SK-N-DZ (cell line): ENCODE measurements at regions not wholly inside any gene's neighbourhood (a gene's known extent, or its start where the extent isn't known, plus 50 kb on each side); places are given as distances from the start of the nearest gene placed in this dataset.

Experiments used
- DNase-seq: peaks from one replicate; pipeline ENCODE4 v3.0.0-alpha.2; 2015; ENCODE audit warnings: low spot score

DNA sequence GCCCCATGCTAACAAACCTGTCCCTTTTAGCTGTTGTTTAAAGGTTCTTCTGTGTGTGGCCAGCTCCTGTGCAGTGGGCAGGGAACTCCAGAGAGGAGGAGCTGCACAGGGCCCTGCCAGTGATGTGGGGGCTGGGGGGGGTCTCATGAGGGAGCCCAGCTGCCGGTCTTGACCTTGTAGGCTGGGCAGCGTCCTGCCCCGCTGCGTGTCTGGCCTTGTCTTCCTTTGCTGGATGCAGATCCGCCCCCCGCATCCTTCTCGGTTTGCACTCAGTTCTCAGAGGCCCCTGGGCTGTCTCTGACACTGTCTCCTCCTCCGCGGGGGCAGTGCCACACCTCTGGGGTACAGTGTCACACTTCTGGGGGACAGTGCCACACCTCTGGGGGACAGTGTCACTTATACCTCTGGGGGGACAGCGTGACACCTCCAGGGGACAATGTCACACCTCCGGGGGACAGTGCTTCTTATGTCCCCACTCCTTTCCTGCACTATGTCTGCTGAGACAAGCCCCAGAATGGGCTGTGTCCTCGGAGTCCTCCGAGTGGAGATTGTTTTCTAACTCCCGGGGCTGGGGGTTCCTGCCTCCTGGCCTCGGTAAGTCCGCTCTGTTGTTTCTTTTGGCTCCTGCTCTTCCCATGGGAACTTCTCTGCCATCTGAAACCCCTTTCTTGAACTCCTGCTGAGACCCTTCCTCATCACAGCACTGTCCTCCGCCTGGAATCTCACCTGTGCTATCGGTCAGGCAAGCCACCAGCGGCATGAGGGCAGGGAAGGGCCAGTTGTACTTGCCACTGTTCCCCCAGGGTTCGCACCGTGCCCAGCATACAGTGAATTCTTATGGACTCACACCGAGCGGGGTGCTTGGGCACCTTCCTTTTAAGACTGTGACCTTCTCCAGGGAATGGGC is 788.3 kb downstream of the TBC1D22A start:
- DNase-seq: no peak

DNA sequence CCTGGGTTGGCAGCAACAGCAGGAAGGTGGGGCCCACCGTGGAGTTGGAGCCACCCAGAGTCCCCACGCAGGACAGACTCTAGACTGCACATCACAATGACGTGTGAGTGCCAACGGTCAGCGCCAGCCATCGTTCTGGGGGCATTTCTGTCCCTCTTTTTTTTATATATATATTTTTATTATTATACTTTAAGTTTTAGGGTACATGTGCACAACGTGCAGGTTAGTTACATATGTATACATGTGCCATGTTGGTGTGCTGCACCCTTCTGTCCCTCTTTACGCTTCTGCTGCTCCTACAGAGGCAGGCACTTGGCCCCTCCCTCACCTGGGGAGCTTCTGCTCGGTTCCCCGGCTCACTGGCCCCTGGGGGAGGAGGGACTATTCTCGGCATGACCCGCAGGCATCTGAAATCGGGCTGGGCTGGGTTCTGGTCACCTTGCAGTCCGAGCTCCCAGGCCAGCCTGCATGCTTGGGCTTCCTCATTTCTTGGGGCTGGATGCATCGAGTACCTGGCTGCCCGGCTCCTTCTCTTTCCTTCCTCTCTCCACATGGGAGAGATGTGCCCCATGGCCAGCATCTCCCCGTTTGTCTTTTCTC is 787.4 kb downstream of the TBC1D22A start:
- no peak for DNase-seq

DNA sequence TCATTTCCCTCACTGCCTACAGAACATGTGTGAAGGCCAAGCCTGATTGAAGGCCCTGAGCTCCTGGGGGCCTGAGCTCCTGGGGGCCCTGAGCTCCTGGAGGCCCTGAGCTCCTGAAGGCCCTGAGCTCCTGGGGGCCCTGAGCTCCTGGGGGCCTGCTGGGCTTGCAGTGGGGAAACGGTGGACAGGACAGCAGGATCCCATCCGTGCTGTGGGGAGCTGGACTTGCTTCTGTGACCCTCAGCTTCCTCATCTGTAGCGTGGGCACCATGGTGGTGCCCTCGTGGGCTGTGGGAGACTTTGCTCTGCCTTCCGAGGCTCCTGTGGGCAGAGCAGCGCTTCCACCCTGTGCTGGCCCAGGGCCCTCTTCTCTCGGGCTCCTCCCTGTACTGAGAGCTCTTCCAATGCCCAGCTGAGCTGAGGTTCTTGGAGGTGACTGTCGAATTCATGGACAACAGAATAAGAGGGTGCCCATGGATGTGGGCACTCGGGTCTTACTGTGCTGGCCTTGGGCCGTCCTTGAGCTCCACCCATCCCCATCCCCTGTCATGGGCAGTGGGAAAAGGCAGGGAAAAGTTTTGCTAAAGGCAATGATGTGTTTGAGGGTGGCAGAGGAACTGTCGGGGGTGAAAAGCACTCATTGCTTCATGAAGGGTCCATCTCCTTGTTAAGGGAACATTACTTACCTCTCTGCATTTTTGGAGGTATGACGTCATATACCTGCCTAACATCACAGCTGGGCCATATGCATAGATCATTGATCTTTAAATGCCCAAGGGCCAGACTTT is 786.7 kb downstream of the TBC1D22A start:
- DNase-seq: no peak

DNA sequence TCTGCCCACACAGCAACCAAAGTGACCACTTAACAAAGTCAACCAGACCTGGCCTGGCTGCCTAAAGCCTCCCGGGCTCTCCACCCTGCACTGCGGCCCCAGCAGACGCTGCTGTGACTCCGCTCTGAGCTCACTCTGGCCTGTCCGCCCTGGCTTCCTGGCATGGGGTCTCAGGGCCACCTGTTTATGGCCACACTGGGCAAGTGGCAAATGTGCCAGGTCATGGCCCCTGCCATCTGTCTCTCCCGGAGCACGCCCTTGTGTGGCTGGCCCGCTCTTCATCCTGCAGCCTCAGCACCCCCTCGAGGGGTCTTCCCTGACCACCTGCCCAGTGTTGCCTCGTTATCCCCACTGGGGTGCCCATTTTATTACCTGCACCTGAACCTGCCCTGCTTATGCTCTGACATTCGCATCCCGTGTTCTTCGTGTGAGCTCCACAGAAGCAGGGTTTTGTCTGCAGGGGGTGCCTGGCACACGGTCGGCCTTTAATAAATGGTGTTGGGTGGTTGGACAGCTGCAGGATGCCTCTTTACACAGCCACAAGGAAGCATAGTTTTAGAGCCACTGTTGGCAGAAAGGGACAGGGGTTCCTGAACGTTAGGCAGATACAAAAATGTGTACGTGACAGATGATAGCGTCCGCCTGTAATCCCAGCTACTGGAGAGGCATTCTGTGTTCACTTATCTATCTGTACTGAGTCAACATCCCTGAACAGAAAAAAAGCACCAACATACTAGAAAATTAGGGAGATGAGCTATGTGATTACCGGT is 785.6 kb downstream of the TBC1D22A start:
- DNase-seq: no peak

DNA sequence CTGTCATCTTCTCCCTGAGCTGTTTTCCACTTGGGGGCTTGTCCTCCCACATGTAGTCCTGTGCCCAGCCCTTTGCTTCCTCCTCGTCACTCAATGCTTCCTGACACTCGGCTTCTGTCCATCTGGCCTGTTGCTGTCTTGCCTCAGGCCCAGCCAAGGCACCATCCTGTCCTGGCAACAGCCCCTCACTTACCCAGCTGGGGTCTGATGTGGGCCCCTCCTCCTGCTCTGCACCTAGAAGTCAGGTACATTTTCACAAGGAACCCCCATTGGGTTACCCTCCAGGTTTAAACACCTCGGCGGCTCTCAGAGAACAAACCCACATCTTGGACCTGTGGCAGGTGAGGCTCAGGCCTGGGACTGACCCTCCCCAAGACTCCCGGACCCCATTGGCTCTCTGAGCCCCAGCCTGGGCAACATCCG is 784.8 kb downstream of the TBC1D22A start:
- no peak for DNase-seq

DNA sequence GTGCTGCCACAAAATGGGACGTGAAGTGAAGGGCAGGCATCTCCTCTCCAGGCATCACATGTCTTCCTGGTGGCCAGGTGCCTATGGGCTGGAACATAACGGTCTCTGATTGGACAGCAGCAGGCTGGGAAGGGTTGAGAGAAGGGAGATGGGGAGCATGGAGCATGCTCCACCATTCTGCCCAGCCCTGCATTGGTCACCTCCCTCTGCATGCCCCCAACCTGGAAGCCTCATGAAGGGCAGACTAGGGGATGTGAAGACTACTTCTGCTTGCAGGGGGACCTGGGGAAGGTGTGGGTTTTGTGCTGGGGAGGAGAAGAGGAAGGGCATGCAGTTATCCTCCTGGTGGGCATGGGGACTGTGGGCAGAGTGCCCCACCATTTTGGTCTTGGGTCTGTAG is 782.2 kb downstream of the TBC1D22A start:
- DNase-seq: no peak

DNA sequence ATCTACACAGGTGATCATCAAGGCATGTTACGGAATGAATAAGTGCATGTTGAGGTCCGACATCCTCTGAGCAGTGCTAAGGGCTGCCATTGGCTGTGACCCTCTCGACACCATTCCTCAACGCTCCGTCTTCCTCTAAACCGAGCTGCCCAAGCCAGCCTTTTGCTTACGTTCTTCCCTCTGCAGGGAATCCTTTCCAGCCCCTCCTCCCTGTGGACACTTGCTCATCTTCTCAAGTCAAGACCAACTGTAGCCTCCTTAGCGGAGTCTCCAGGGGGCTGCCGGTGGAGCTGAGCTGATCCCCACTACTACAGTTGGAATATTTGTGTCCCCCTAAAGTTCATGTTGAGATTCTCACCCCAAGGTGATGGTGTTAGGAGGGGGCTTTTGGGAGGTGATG is 781.0 kb downstream of the TBC1D22A start:
- DNase-seq: no peak

DNA sequence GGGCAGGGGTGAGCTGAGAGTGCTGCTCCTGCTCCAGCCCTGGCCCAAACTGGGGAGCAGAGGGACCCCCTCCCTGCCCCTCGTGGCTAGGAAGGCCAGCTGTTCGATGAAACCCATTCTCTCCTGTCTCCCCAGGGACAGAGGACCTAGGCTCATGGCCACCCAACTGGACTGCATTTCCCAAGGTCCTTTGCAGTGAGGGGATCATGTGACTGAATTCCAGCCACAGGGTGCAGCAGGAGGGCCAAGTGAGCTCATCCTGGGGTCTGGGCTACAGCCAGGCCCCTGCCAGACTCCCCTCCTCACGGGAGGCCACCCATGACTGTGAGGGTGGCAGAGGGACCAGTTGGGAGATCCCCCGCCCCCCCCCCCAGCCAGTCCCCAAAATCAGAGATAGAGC is 777.6 kb downstream of the TBC1D22A start:
- DNase-seq: no peak

DNA sequence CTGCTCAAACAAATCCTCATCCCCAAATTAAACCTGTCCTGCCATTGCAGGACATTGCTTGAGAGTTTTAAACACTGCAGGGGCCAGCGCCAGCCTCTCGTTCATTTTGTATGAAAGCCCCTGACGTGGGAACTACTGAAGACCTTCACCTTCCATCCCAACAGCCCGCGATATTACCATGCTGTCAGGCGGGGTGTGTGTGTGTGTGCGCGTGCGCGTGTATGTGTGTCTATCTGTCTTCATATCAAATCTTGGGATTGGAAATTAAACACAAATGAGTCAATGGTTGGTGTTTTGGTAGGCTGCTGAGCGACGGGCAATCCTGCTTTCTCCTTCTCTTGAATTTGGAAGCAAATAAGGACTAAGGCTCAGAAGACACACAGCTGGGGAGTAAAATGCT is 776.9 kb downstream of the TBC1D22A start:
- no peak for DNase-seq

DNA sequence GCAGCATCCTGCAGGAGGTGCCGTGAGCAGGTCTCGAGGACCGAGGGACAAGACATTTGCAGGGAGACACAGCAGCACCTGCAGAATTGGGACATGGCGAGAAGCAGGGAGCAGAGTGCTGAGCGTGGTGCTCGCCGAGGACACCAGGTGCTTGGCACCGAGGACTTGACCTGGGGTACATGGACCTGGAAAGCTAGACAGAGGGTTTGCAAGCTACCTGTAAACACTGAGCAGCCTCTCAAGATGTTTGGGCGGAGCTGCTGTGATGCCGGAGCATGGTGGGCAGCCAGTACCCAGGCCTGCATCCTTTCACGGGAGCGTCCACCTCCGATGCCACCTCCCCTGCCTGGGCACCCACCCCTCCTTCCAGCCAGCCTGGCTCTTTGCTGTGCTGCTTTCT is 773.2 kb downstream of the TBC1D22A start:
- DNase-seq: no peak

DNA sequence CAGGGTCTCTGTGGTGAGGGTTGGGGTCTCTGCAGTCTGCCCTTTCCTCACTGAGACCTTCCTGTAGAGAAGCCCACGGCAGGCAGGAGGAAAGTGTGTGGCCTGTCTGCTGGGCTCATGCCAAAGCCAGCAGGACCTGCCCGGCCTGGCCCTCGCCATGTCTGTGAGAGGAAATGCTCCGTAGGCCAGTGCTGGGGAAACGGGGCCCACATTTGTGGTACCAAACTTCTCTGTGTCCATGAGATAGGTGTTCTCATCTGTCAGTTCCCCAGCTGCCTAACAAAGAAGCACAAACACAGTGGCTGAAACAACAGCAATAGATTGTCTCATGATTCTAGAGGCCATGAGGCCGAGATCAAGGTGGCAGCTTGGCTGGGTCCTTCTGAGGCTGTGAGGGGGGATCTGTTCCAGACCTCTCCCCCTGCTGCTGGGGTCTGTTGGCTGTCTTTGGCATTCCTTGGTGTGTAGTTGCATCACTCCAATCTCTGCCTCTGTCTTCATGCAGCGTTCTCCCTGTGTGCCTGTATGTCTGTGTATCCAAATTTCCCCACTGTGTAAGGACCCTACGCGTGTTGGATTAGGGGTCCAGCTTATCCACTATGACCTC is 772.5 kb downstream of the TBC1D22A start:
- DNase-seq: no peak

DNA sequence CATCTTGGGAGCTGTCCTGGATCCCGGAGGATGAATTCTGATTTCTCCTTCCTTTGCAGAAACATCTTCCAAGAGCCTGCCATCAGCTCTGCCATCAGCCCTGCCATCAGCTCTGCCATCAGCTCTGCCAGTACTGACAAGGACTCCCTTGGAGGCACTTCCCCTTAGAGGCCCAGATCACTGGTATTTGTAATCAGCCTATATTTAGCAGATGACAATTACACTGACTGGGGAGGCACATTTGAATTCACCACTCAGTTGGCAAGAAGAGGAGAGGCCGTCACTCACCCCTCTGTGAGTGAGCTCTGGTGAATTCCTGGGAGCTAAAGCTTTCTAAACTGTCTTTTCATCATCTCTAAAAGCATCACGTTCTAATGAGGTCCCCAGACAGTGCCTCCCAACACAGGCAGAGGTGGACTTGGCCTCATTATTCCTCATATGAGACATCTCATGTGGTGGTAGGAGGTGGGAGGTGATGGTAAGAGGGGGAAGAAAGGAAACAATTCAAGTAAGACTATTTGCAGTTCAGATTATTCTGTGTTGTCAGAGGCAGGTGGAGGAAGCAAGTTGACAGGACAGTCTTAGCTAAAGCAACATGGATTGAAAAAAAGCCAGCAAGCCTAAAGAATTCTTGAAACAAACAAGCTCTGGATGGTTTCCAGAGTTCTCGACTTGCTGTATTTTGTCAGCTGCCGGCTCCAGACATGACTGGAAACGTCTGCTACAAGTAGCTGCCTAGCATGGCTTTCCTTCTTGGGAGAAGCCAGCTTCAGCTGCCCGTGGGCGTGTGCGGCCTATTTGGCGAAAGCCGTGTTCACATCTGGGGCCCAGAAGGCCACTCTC is 771.7 kb downstream of the TBC1D22A start:
- DNase-seq: no peak

DNA sequence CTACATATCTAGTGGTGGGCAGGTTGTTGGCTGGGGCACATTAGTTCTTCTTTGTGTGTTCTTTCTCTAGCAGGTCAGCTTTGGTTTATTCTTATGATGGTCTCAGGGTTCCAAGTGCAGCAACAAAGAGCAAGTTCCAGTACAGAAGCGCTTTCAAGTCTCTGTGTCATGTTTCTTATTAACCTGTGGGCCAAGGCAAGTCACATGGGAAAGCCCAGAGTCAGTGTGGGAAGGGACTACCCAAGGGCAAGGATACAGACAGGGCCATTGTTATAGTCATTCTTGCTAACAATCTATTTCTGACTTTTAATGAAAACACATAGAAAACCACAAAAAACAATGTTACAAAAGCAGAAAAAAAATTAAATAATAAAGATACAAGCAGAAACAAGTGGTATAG is 754.6 kb downstream of the TBC1D22A start:
- no peak for DNase-seq

DNA sequence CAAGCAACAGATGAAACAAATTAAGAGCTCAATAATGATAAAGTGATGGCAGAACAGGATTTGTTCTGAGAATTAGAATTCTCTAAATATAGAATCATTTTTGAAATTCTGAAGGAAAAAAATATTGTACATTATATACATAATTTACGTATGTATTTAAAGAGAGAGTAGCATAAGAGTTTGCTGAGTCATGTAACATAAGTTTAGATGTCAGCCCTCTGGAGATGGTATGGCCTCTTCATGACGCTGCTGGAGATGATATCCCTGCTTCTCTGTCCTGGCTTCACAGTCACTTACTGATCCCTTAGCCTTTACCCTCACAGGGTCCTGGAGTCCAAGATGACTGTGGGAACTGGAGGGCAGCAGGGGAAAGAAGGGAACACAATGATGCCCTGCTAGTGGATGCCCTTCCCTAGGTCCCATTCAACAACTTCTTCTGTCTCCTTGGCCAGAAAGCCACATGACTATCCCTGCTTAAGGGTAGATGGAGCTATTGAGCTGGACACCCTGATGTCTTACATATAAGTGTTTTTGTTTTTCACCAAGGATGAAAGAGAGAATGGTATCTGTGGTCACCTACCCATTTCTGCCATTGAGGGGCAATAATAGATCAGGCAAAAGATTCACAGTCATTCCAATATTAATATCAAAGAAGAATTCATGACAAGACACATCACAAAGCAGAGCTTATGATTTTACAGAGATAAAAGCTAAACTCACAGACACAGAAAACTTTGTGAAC is 753.1 kb downstream of the TBC1D22A start:
- no peak for DNase-seq

DNA sequence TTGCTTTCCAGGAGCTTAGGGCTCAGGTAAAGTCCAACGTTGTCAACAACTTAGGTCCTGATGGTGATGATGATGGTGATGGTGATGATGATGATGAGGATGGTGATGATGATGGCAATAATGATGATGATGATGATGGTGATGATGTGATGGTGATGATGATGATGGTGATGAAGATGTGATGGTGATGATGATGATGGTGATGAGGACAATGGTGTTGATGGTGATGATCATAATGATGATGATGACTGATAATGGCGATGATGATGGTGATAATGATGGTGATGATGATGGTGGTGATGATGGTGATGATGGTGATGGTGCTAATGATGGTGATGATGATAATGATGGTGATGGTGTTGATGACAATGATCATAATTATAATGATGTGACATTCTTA is 750.2 kb downstream of the TBC1D22A start:
- DNase-seq: no peak

DNA sequence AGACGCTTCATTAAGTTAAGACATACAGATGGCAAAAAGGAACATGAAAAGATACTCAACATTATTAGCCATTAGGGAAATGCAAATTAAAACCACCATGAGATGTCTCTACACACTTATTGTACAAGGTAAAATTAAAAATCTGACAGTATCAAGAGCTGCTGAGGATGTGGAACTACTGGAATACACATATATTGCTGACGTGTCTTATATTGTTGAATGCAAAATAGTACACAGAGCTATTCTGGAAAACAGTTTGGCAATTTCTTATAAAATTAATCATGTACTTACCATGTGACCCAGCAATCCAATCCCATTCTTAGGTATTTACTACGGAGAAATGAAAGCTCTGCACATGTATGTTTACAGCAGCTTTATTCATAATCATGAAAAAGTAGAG is 742.5 kb downstream of the TBC1D22A start:
- no peak for DNase-seq

DNA sequence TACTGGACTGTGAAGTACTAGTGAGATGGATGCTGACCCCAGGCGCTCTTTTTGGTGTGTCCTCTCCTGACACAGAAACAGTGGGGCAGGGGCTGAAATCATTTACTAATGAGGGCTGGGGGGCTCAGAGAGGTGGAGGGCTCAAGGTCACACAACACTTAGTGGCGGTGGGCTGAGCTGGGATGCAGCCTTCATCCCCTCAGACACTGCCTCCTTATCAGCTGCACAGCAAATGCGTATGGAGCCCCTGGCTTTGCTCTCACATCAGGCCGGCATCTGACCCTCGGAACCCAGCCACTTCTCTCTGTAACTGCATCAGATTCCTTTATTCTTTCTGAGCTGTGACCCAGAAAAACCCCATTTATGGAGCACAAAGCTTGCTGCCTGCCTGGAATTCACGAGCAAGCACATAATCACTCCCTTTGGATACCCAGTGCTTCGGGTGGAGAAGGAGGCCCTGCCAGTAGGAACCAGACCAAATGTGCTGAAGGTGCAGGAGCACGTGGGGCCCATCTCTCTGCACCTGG is 736.6 kb downstream of the TBC1D22A start:
- DNase-seq: no peak

DNA sequence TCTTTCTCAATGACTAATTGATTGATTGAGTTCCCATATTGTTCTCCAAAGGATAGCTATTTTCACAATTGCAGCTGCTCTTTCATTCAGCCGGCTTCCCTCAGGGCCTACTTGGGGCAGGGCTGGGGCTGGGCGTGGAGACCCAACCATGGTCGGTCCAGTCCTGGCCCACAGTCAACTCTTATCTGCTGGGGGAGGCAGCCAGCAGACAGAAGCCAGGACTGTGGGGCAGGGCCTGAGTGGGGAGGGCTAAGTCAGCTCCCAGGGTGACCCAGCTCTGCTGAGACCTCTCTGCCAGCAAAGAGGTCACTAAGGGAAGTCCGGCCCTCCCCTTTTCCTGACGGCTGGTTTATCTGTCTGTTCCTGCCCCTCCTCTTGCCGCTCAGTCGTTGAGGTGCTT is 735.2 kb downstream of the TBC1D22A start:
- no peak for DNase-seq

DNA sequence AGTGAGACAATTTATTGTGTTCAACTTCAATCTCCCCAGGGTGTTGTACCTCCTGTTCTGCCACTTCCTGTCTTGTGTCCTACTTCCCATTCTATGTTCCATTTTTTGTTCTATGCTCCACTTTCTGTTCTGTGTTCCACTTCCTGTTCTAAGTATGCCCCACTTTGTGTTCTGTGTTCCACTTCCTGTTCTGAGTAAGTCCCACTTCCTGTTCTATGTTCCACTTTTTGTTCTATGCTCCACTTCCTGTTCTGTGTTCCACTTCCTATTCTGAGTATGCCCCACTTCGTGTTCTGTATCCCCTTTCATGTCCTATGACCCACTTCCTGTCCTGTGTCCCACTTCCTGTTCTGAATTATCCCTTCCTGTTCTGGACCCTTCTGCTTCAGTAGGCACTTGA is 732.7 kb downstream of the TBC1D22A start:
- DNase-seq: no peak
